ENCODE measurements at regions not wholly inside any gene's neighbourhood (a gene's known extent, or its start where the extent isn't known, plus 50 kb on each side); places are given as distances from the start of the nearest gene placed in this dataset.

DNA sequence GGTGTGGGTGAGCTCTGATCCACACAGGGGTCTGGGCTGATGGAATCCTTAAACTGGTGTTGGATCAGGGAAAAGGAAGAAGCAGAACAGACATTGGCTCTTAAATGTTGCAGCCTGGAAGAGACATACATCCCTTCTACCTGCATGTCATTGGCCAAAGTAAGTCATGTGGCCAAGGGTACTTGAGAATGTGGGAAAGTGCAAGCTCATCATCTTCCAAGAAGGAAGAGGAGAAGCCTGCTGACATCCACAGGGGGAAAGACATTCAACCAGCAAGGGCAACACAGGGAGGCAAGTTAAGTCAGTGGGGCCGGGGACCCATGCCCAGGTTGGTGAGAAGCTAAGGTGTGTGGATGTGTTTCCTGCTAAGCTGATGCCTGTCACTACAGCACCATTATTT, 272.8 kb upstream of the MKI67 start:
- no peak for DNase-seq (ENCODE audit: low read depth in 6 of 9, low spot score in 9 of 9)
- no peaks in the 10 kb centered on the region for H3K9me3 ChIP-seq (ENCODE audit: control insufficient read depth in 2 of 2, insufficient read depth in 1 of 2, low read length in 1 of 2)
- H3K4me3 ChIP-seq (ENCODE audit: low read length in 2 of 2) = no peak overlapping the region
- no peaks in the 10 kb centered on the region for H3K27me3 ChIP-seq (ENCODE audit: control insufficient read depth in 2 of 2, insufficient read depth in 1 of 2, low read length in 1 of 2)
- no peaks in the 10 kb centered on the region for H3K4me1 ChIP-seq (ENCODE audit: control insufficient read depth in 2 of 2, insufficient read depth in 2 of 2, low read length in 2 of 2)
- no peaks in the 10 kb centered on the region for H3K36me3 ChIP-seq (ENCODE audit: control insufficient read depth in 2 of 2, insufficient read depth in 2 of 2, low read length in 1 of 2)
- 90% methylated on average over 1 of the region's 1 CpG for WGBS
- H3K27ac ChIP-seq (ENCODE audit: low read depth in 1 of 2, low read length in 1 of 2) = no peak overlapping the region

- no peak for DNase-seq (ENCODE audit: low read depth in 6 of 9, low spot score in 9 of 9)
- WGBS = 89% methylated on average over 8 of the region's 8 CpGs
These were observed 274.3 kb upstream of the MKI67 start for GRCh38 chr10:128400564-128400963.

DNA sequence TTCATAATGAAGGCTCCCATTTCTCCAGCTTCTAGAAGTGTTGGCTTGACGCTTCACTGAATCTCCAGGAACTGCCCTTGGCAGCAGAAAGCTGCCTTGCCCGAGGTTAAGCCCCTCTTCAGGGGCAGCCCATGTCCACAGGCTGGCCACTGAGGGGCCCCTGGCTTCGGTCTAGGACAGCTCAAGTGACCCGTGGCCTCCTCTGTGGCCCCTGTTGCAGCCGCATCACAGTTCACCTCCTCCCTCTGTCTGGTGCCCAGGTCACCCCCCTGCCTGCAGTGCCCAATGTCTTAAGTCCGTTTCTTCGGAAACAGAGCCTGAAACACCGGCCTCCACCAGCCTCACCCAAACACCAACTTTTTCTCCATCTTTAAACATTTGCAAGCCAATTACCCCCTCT, 279.2 kb upstream of the MKI67 start:
- H3K4me3 ChIP-seq (ENCODE audit: low read length in 2 of 2) = no peak overlapping the region
- H3K27me3 ChIP-seq (ENCODE audit: control insufficient read depth in 2 of 2, insufficient read depth in 1 of 2, low read length in 1 of 2) = no peaks in the 10 kb centered on the region
- no peaks in the 10 kb centered on the region for H3K36me3 ChIP-seq (ENCODE audit: control insufficient read depth in 2 of 2, insufficient read depth in 2 of 2, low read length in 1 of 2)
- no peaks in the 10 kb centered on the region for H3K4me1 ChIP-seq (ENCODE audit: control insufficient read depth in 2 of 2, insufficient read depth in 2 of 2, low read length in 2 of 2)
- H3K9me3 ChIP-seq (ENCODE audit: control insufficient read depth in 2 of 2, insufficient read depth in 1 of 2, low read length in 1 of 2) = no peaks in the 10 kb centered on the region
- H3K27ac ChIP-seq (ENCODE audit: low read depth in 1 of 2, low read length in 1 of 2) = no peak overlapping the region
- no peak for DNase-seq (ENCODE audit: low read depth in 6 of 9, low spot score in 9 of 9)
- 92% methylated on average over 8 of the region's 8 CpGs for WGBS

More at GRCh38 chr10:128400564-128400963, 274.3 kb upstream of the MKI67 start:
- Histone ChIP-seq H3K9me3 (ENCODE audit: control insufficient read depth in 2 of 2, insufficient read depth in 1 of 2, low read length in 1 of 2) (no peaks in the 10 kb centered on the region), H3K27me3 (ENCODE audit: control insufficient read depth in 2 of 2, insufficient read depth in 1 of 2, low read length in 1 of 2) (no peaks in the 10 kb centered on the region), H3K4me1 (ENCODE audit: control insufficient read depth in 2 of 2, insufficient read depth in 2 of 2, low read length in 2 of 2) (no peaks in the 10 kb centered on the region), H3K27ac (ENCODE audit: low read depth in 1 of 2, low read length in 1 of 2) (no peak overlapping the region), H3K36me3 (ENCODE audit: control insufficient read depth in 2 of 2, insufficient read depth in 2 of 2, low read length in 1 of 2) (no peaks in the 10 kb centered on the region), H3K4me3 (ENCODE audit: low read length in 2 of 2) (no peak overlapping the region)

DNA sequence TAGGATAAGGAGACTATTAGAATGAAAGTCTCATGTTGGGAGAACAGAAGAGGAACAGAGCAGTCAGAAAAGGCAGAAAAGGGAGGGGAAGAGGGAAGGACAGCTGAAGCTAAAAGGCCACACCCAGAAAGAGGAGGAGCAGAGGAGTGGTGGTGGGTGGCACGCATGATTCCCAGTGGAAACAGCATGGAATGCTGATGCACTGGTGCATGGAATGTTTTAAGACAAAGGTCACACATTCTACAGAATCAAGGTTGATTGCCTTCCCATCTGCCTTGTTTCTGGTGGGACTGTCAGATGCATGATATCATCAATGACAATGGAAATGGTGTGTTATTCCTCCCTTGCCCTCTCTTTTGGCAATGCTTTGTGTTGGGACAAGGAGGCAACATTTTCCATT, 285.4 kb upstream of the MKI67 start:
- Histone ChIP-seq H3K9me3 (ENCODE audit: control insufficient read depth in 2 of 2, insufficient read depth in 1 of 2, low read length in 1 of 2) (no peaks in the 10 kb centered on the region), H3K4me1 (ENCODE audit: control insufficient read depth in 2 of 2, insufficient read depth in 2 of 2, low read length in 2 of 2) (no peaks in the 10 kb centered on the region), H3K36me3 (ENCODE audit: control insufficient read depth in 2 of 2, insufficient read depth in 2 of 2, low read length in 1 of 2) (no peaks in the 10 kb centered on the region), H3K27ac (ENCODE audit: low read depth in 1 of 2, low read length in 1 of 2) (no peak overlapping the region), H3K4me3 (ENCODE audit: low read length in 2 of 2) (no peak overlapping the region), H3K27me3 (ENCODE audit: control insufficient read depth in 2 of 2, insufficient read depth in 1 of 2, low read length in 1 of 2) (no peaks in the 10 kb centered on the region)
- no peak for DNase-seq (ENCODE audit: low read depth in 6 of 9, low spot score in 9 of 9)
- WGBS = 95% methylated on average over 1 of the region's 1 CpG

DNA sequence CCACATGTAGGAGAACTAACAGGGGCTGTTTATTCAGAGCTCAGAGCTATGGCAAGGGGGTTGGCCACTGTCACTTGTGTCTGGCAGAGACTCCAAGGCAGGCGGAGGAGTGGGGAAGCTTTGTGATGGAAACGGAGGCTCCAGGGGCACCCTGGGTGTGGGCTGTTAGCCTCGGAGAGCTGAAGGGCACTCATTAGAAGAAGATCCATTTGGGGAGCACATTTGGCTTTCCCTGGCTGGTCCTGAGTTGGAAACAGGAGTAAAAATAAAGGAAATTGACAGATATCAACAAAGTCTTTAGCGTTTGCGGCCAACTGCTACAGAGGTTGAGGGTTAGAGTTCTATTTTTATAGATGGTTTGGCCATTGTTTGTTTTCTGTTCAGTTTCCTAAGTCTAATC, 288.3 kb upstream of the MKI67 start:
- DNase-seq (ENCODE audit: low read depth in 6 of 9, low spot score in 9 of 9) = no peak
- no peaks in the 10 kb centered on the region for H3K9me3 ChIP-seq (ENCODE audit: control insufficient read depth in 2 of 2, insufficient read depth in 1 of 2, low read length in 1 of 2)
- 84% methylated on average over 5 of the region's 5 CpGs for WGBS
- no peak overlapping the region for H3K4me3 ChIP-seq (ENCODE audit: low read length in 2 of 2)
- H3K27ac ChIP-seq (ENCODE audit: low read depth in 1 of 2, low read length in 1 of 2) = no peak overlapping the region
- H3K36me3 ChIP-seq (ENCODE audit: control insufficient read depth in 2 of 2, insufficient read depth in 2 of 2, low read length in 1 of 2) = no peaks in the 10 kb centered on the region
- no peaks in the 10 kb centered on the region for H3K4me1 ChIP-seq (ENCODE audit: control insufficient read depth in 2 of 2, insufficient read depth in 2 of 2, low read length in 2 of 2)
- no peaks in the 10 kb centered on the region for H3K27me3 ChIP-seq (ENCODE audit: control insufficient read depth in 2 of 2, insufficient read depth in 1 of 2, low read length in 1 of 2)

DNA sequence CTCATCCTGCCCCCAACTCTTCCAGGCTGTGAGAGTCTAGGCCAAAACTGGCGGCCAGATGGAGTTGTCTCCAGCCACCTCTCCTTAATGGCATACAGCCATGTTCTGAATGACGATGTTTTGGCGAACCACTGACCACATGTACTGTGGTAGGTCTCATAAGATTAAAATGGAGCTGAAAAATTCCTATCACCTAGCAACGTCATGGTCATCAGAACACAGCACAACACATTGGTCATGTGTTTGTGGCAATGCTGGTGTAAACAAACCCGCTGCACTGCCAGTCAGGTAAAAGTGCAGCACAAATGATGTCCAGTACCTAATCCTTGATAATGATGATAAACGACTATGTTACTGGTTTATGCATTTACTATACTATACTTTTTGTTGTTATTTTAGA, 290.0 kb upstream of the MKI67 start:
- no peaks in the 10 kb centered on the region for H3K27me3 ChIP-seq (ENCODE audit: control insufficient read depth in 2 of 2, insufficient read depth in 1 of 2, low read length in 1 of 2)
- H3K9me3 ChIP-seq (ENCODE audit: control insufficient read depth in 2 of 2, insufficient read depth in 1 of 2, low read length in 1 of 2) = no peaks in the 10 kb centered on the region
- no peak overlapping the region for H3K4me3 ChIP-seq (ENCODE audit: low read length in 2 of 2)
- DNase-seq (ENCODE audit: low read depth in 6 of 9, low spot score in 9 of 9) = no peak
- no peaks in the 10 kb centered on the region for H3K4me1 ChIP-seq (ENCODE audit: control insufficient read depth in 2 of 2, insufficient read depth in 2 of 2, low read length in 2 of 2)
- no peaks in the 10 kb centered on the region for H3K36me3 ChIP-seq (ENCODE audit: control insufficient read depth in 2 of 2, insufficient read depth in 2 of 2, low read length in 1 of 2)
- H3K27ac ChIP-seq (ENCODE audit: low read depth in 1 of 2, low read length in 1 of 2) = no peak overlapping the region
- 95% methylated on average over 6 of the region's 6 CpGs for WGBS

- Histone ChIP-seq H3K4me1 (ENCODE audit: control insufficient read depth in 2 of 2, insufficient read depth in 2 of 2, low read length in 2 of 2) (no peaks in the 10 kb centered on the region), H3K36me3 (ENCODE audit: control insufficient read depth in 2 of 2, insufficient read depth in 2 of 2, low read length in 1 of 2) (no peaks in the 10 kb centered on the region), H3K4me3 (ENCODE audit: low read length in 2 of 2) (no peak overlapping the region), H3K27me3 (ENCODE audit: control insufficient read depth in 2 of 2, insufficient read depth in 1 of 2, low read length in 1 of 2) (no peaks in the 10 kb centered on the region), H3K9me3 (ENCODE audit: control insufficient read depth in 2 of 2, insufficient read depth in 1 of 2, low read length in 1 of 2) (no peaks in the 10 kb centered on the region), H3K27ac (ENCODE audit: low read depth in 1 of 2, low read length in 1 of 2) (no peak overlapping the region)
- WGBS = 88% methylated on average over 3 of the region's 3 CpGs
- no peak for DNase-seq (ENCODE audit: low read depth in 6 of 9, low spot score in 9 of 9)
These were observed 291.6 kb upstream of the MKI67 start for GRCh38 chr10:128417826-128418225.

GRCh38 chr10:128418819-128419218, 292.6 kb upstream of the MKI67 start:
- 73% methylated on average over 5 of the region's 5 CpGs for WGBS
- Histone ChIP-seq H3K36me3 (ENCODE audit: control insufficient read depth in 2 of 2, insufficient read depth in 2 of 2, low read length in 1 of 2) (no peaks in the 10 kb centered on the region), H3K4me3 (ENCODE audit: low read length in 2 of 2) (no peak overlapping the region), H3K9me3 (ENCODE audit: control insufficient read depth in 2 of 2, insufficient read depth in 1 of 2, low read length in 1 of 2) (no peaks in the 10 kb centered on the region), H3K27ac (ENCODE audit: low read depth in 1 of 2, low read length in 1 of 2) (no peak overlapping the region), H3K4me1 (ENCODE audit: control insufficient read depth in 2 of 2, insufficient read depth in 2 of 2, low read length in 2 of 2) (no peaks in the 10 kb centered on the region), H3K27me3 (ENCODE audit: control insufficient read depth in 2 of 2, insufficient read depth in 1 of 2, low read length in 1 of 2) (no peaks in the 10 kb centered on the region)
- no peak for DNase-seq (ENCODE audit: low read depth in 6 of 9, low spot score in 9 of 9)

- no peaks in the 10 kb centered on the region for H3K27me3 ChIP-seq (ENCODE audit: control insufficient read depth in 2 of 2, insufficient read depth in 1 of 2, low read length in 1 of 2)
- DNase-seq (ENCODE audit: low read depth in 6 of 9, low spot score in 9 of 9) = no peak
- WGBS = 87% methylated on average over 4 of the region's 4 CpGs
- H3K4me1 ChIP-seq (ENCODE audit: control insufficient read depth in 2 of 2, insufficient read depth in 2 of 2, low read length in 2 of 2) = no peaks in the 10 kb centered on the region
- no peak overlapping the region for H3K4me3 ChIP-seq (ENCODE audit: low read length in 2 of 2)
- no peaks in the 10 kb centered on the region for H3K9me3 ChIP-seq (ENCODE audit: control insufficient read depth in 2 of 2, insufficient read depth in 1 of 2, low read length in 1 of 2)
- H3K36me3 ChIP-seq (ENCODE audit: control insufficient read depth in 2 of 2, insufficient read depth in 2 of 2, low read length in 1 of 2) = no peaks in the 10 kb centered on the region
- H3K27ac ChIP-seq (ENCODE audit: low read depth in 1 of 2, low read length in 1 of 2) = no peak overlapping the region
These were observed 293.3 kb upstream of the MKI67 start for GRCh38 chr10:128419466-128420019.

GRCh38 chr10:128420623-128421022, 294.4 kb upstream of the MKI67 start:
- no peaks in the 10 kb centered on the region for H3K36me3 ChIP-seq (ENCODE audit: control insufficient read depth in 2 of 2, insufficient read depth in 2 of 2, low read length in 1 of 2)
- no peaks in the 10 kb centered on the region for H3K4me1 ChIP-seq (ENCODE audit: control insufficient read depth in 2 of 2, insufficient read depth in 2 of 2, low read length in 2 of 2)
- DNase-seq (ENCODE audit: low read depth in 6 of 9, low spot score in 9 of 9) = no peak
- 93% methylated on average over 3 of the region's 3 CpGs for WGBS
- H3K9me3 ChIP-seq (ENCODE audit: control insufficient read depth in 2 of 2, insufficient read depth in 1 of 2, low read length in 1 of 2) = no peaks in the 10 kb centered on the region
- no peak overlapping the region for H3K4me3 ChIP-seq (ENCODE audit: low read length in 2 of 2)
- no peaks in the 10 kb centered on the region for H3K27me3 ChIP-seq (ENCODE audit: control insufficient read depth in 2 of 2, insufficient read depth in 1 of 2, low read length in 1 of 2)
- no peak overlapping the region for H3K27ac ChIP-seq (ENCODE audit: low read depth in 1 of 2, low read length in 1 of 2)

Measured in thymus (tissue), 11 donors.